SK-N-SH (cell line): ENCODE measurements at regions not wholly inside any gene's neighbourhood (a gene's known extent, or its start where the extent isn't known, plus 50 kb on each side); places are given as distances from the start of the nearest gene placed in this dataset.

Experiments used
- CTCF ChIA-PET: fragments of 300-600, 350-600 bp; formaldehyde crosslinking; extraction: SDS; loops from one replicate; lab custom pipeline; 2021; lab: Yijun Ruan, JAX
- POLR2A ChIA-PET: fragments of 350-600 bp; sonication (Branson Sonifier 250); formaldehyde crosslinking; extraction: SDS; loops from one replicate; lab custom pipeline; 2020; ENCODE audit warnings: antibody characterized with exemption, inconsistent platforms; lab: Yijun Ruan, JAX
- DNase-seq: peaks from one replicate; pipeline ENCODE4 v3.0.0; 2012
- H2AFZ ChIP-seq: fragments of 200-600 bp; sonication (generic); 2 replicates; pipeline ENCODE4 v1.8.1; 2016; ENCODE audit warnings: antibody characterized with exemption, mild to moderate bottlenecking, low read depth
- H3F3A ChIP-seq: fragments of 200-600 bp; sonication (generic); replicated peaks from 2 replicates; pipeline ENCODE3; 2016; ENCODE audit warnings: antibody characterized with exemption, mild to moderate bottlenecking; ENCODE audit not compliant: insufficient read depth
- H3K27ac ChIP-seq, 2 experiments: fragments of 200-500 bp in 1 of 2; fragments of 200-600 bp in 1 of 2; sonication (Bioruptor generic) in 1 of 2; sonication (generic), shearing (Covaris generic) in 1 of 2; 2 replicates each; pipeline versions ENCODE4 v1.5.1 to v1.6.1; 2014 to 2016; ENCODE audit warnings: low read depth in 2 of 2, inconsistent platforms in 1 of 2, low read length in 1 of 2, mild to moderate bottlenecking in 1 of 2, mixed read lengths in 1 of 2
- H3K27me3 ChIP-seq: fragments of 200-600 bp; sonication (generic), shearing (Covaris generic); 2 replicates; pipeline ENCODE4 v1.6.1; 2016; ENCODE audit warnings: mixed run types; ENCODE audit not compliant: insufficient read depth
- H3K36me3 ChIP-seq, 2 experiments: fragments of 200-500 bp in 1 of 2; fragments of 200-600 bp in 1 of 2; sonication (Bioruptor generic) in 1 of 2; sonication (generic) in 1 of 2; replicated peaks in 1 of 2; 2 replicates each; pipeline versions ENCODE3 to v1.5.1; 2014 to 2016; ENCODE audit warnings: low read length in 1 of 2, mild to moderate bottlenecking in 1 of 2; ENCODE audit not compliant: insufficient read depth in 2 of 2, control insufficient read depth in 1 of 2
- H3K4me1 ChIP-seq, 2 experiments: fragments of 200-500 bp in 1 of 2; fragments of 200-600 bp in 1 of 2; sonication (Bioruptor generic) in 1 of 2; sonication (generic), shearing (Covaris generic) in 1 of 2; 2 replicates each; pipeline versions ENCODE4 v1.5.1 to v1.6.1; 2014 to 2016; ENCODE audit warnings: low read depth in 1 of 2, low read length in 1 of 2, mixed run types in 1 of 2; ENCODE audit not compliant: insufficient read depth in 2 of 2, control insufficient read depth in 1 of 2
- H3K4me2 ChIP-seq: fragments of 200-600 bp; sonication (generic), shearing (Covaris generic); 2 replicates; pipeline ENCODE4 v1.6.1; 2017; ENCODE audit warnings: mixed run types
- H3K4me3 ChIP-seq, 2 experiments: fragments of 200-500 bp in 1 of 2; fragments of 200-600 bp in 1 of 2; sonication (Bioruptor generic) in 1 of 2; sonication (generic), shearing (Covaris generic) in 1 of 2; 2 replicates each; pipeline versions ENCODE4 v1.5.1 to v1.8.1; 2014 to 2016; ENCODE audit warnings: low read depth in 2 of 2, inconsistent platforms in 1 of 2, low read length in 1 of 2, mild to moderate bottlenecking in 1 of 2, mixed read lengths in 1 of 2, moderate library complexity in 1 of 2
- H3K79me2 ChIP-seq: fragments of 200-600 bp; sonication (generic); 2 replicates; pipeline ENCODE4 v1.8.1; 2017; ENCODE audit warnings: mild to moderate bottlenecking; ENCODE audit not compliant: insufficient read depth
- H3K9ac ChIP-seq: fragments of 200-600 bp; sonication (generic); 2 replicates; pipeline ENCODE4 v1.6.1; 2017; ENCODE audit warnings: mixed run types
- H3K9me2 ChIP-seq: fragments of 200-600 bp; sonication (generic); 2 replicates; pipeline ENCODE4 v1.6.1; 2017; ENCODE audit warnings: mixed run types
- H3K9me3 ChIP-seq: fragments of 200-600 bp; sonication (generic); 2 replicates; pipeline ENCODE4 v1.6.1; 2017; ENCODE audit warnings: mixed run types, mild to moderate bottlenecking, moderate library complexity
- H4K20me1 ChIP-seq: fragments of 200-600 bp; sonication (generic); 2 replicates; pipeline ENCODE4 v1.6.1; 2017; ENCODE audit warnings: mild to moderate bottlenecking, mixed run types; ENCODE audit not compliant: insufficient read depth
- GABPA ChIP-seq: IDR thresholded peaks from 2 replicates; pipeline ENCODE4 v1.4.0; 2012; ENCODE audit warnings: low read depth, mild to moderate bottlenecking
- NFIC ChIP-seq: IDR thresholded peaks from 2 replicates; pipeline ENCODE4 v1.4.0; 2012; ENCODE audit warnings: borderline replicate concordance
- NRF1 ChIP-seq: IDR thresholded peaks from 2 replicates; pipeline ENCODE4 v1.6.1; 2012; ENCODE audit warnings: low read depth, mild to moderate bottlenecking, low read length
- RFX5 ChIP-seq: IDR thresholded peaks from 2 replicates; pipeline ENCODE4 v1.6.1; 2012; ENCODE audit warnings: mild to moderate bottlenecking, improper control_type of control experiment, low read length
- SIN3A ChIP-seq: IDR thresholded peaks from 2 replicates; pipeline ENCODE4 v1.6.1; 2012; ENCODE audit warnings: low read depth, mild to moderate bottlenecking, low read length, moderate library complexity, borderline replicate concordance
- SMC3 ChIP-seq: IDR thresholded peaks from 2 replicates; pipeline ENCODE4 v1.6.1; 2012; ENCODE audit warnings: low read depth, low read length, improper control_type of control experiment
- YY1 ChIP-seq: IDR thresholded peaks from 2 replicates; pipeline ENCODE4 v1.4.0; 2012; ENCODE audit warnings: low read depth, mild to moderate bottlenecking
- WGBS: methylation state at CpG from one replicate; pipeline ENCODE4 v1.1.6; 2017; ENCODE audit warnings: low lambda C conversion rate; 5-methylcytosine and 5-hydroxymethylcytosine counted together
- TF ChIP-seq, protein P1 (sequence below): fragments of 200-600 bp; sonication (generic); IDR thresholded peaks from 2 replicates; pipeline ENCODE4 v1.6.1; 2017; ENCODE audit warnings: antibody characterized with exemption, mild to moderate bottlenecking, moderate library complexity
- TF ChIP-seq, protein P2 (sequence below): IDR thresholded peaks from 2 replicates; pipeline ENCODE4; 2012
- TF ChIP-seq, protein P3 (sequence below): IDR thresholded peaks from 2 replicates; pipeline ENCODE4 v1.4.0; 2012; ENCODE audit warnings: low read depth, borderline replicate concordance
- TF ChIP-seq, protein P4 (sequence below): fragments of 150-350 bp; IDR thresholded peaks from 2 replicates; pipeline ENCODE4 v1.6.1; 2017; ENCODE audit warnings: antibody characterized with exemption, low read length, low read depth, borderline replicate concordance
- TF ChIP-seq, protein P5 (sequence below): IDR thresholded peaks from 2 replicates; pipeline ENCODE4 v1.6.1; 2012; ENCODE audit warnings: mild to moderate bottlenecking, low read depth, low read length, moderate library complexity

DNA sequence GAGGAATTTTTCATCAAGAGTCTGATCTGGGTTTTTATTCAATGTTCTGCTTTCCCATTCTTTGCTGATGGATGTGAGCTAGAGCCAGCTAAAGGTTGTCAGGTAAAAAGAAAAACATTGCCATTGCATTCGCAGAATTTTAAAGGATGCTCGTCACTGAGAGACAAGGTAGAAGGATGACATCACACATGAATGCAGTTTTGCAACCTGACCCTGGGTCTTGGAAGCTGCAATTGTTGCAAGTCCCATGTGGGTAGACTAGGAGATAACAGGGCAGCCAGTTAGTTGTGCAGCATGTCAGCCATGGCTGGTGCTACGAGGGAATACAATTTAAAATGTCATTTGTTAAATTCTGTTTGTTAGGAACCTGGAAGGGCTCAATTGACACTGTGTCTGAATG, 73.9 kb upstream of the MXRA5 start:
- WGBS: 22% methylated on average over 3 of the region's 3 CpGs

More for the DNA sequence above, 73.9 kb upstream of the MXRA5 start:
- Histone ChIP-seq H3K4me2 (no peak overlapping the region), H3K27me3 (no peaks in the 10 kb centered on the region), H4K20me1 (no peaks in the 10 kb centered on the region), H3K36me3 (no peaks in the 10 kb centered on the region), H3K4me3 (no peak overlapping the region), H3K4me1 (no peaks in the 10 kb centered on the region), H2AFZ (no peak overlapping the region), H3K27ac (no peak overlapping the region), H3K9me2 (no peaks in the 10 kb centered on the region), H3K9ac (no peak overlapping the region), H3K79me2 (no peaks in the 10 kb centered on the region), H3K9me3 (no peaks in the 10 kb centered on the region), H3F3A (no peaks in the 10 kb centered on the region)
- TF ChIP-seq, protein P1, sequence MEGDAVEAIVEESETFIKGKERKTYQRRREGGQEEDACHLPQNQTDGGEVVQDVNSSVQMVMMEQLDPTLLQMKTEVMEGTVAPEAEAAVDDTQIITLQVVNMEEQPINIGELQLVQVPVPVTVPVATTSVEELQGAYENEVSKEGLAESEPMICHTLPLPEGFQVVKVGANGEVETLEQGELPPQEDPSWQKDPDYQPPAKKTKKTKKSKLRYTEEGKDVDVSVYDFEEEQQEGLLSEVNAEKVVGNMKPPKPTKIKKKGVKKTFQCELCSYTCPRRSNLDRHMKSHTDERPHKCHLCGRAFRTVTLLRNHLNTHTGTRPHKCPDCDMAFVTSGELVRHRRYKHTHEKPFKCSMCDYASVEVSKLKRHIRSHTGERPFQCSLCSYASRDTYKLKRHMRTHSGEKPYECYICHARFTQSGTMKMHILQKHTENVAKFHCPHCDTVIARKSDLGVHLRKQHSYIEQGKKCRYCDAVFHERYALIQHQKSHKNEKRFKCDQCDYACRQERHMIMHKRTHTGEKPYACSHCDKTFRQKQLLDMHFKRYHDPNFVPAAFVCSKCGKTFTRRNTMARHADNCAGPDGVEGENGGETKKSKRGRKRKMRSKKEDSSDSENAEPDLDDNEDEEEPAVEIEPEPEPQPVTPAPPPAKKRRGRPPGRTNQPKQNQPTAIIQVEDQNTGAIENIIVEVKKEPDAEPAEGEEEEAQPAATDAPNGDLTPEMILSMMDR: no peak
- TF ChIP-seq, protein P2, sequence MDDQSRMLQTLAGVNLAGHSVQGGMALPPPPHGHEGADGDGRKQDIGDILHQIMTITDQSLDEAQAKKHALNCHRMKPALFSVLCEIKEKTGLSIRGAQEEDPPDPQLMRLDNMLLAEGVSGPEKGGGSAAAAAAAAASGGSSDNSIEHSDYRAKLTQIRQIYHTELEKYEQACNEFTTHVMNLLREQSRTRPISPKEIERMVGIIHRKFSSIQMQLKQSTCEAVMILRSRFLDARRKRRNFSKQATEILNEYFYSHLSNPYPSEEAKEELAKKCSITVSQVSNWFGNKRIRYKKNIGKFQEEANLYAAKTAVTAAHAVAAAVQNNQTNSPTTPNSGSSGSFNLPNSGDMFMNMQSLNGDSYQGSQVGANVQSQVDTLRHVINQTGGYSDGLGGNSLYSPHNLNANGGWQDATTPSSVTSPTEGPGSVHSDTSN: no peak
- no peak for TF ChIP-seq NRF1
- no peak for TF ChIP-seq SMC3
- no peak for TF ChIP-seq SIN3A
- TF ChIP-seq, protein P3, sequence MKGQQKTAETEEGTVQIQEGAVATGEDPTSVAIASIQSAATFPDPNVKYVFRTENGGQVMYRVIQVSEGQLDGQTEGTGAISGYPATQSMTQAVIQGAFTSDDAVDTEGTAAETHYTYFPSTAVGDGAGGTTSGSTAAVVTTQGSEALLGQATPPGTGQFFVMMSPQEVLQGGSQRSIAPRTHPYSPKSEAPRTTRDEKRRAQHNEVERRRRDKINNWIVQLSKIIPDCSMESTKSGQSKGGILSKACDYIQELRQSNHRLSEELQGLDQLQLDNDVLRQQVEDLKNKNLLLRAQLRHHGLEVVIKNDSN: no peak
- TF ChIP-seq, protein P4, sequence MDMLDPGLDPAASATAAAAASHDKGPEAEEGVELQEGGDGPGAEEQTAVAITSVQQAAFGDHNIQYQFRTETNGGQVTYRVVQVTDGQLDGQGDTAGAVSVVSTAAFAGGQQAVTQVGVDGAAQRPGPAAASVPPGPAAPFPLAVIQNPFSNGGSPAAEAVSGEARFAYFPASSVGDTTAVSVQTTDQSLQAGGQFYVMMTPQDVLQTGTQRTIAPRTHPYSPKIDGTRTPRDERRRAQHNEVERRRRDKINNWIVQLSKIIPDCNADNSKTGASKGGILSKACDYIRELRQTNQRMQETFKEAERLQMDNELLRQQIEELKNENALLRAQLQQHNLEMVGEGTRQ: no peak
- TF ChIP-seq RFX5: no peak
- TF ChIP-seq, protein P5, sequence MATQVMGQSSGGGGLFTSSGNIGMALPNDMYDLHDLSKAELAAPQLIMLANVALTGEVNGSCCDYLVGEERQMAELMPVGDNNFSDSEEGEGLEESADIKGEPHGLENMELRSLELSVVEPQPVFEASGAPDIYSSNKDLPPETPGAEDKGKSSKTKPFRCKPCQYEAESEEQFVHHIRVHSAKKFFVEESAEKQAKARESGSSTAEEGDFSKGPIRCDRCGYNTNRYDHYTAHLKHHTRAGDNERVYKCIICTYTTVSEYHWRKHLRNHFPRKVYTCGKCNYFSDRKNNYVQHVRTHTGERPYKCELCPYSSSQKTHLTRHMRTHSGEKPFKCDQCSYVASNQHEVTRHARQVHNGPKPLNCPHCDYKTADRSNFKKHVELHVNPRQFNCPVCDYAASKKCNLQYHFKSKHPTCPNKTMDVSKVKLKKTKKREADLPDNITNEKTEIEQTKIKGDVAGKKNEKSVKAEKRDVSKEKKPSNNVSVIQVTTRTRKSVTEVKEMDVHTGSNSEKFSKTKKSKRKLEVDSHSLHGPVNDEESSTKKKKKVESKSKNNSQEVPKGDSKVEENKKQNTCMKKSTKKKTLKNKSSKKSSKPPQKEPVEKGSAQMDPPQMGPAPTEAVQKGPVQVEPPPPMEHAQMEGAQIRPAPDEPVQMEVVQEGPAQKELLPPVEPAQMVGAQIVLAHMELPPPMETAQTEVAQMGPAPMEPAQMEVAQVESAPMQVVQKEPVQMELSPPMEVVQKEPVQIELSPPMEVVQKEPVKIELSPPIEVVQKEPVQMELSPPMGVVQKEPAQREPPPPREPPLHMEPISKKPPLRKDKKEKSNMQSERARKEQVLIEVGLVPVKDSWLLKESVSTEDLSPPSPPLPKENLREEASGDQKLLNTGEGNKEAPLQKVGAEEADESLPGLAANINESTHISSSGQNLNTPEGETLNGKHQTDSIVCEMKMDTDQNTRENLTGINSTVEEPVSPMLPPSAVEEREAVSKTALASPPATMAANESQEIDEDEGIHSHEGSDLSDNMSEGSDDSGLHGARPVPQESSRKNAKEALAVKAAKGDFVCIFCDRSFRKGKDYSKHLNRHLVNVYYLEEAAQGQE: no peak
- no peak for TF ChIP-seq YY1
- no peak for TF ChIP-seq GABPA
- TF ChIP-seq NFIC: no peak
- ChIA-PET POLR2A (no interaction called here), CTCF (no interaction called here)
- DNase-seq: no peak
